Lower leg skin (tissue), 4 donors: ENCODE measurements at regions not wholly inside any gene's neighbourhood (a gene's known extent, or its start where the extent isn't known, plus 50 kb on each side); places are given as distances from the start of the nearest gene placed in this dataset.
A peak's percentile ranks its signal among the peaks of the same experiment; 100 is the strongest.

ENCODE experiments used
- DNase-seq, 2 donors: peaks; one replicate each; pipeline ENCODE4 v3.0.0-alpha.2; 2019; ENCODE audit warnings: low spot score in 2 of 2
- H3K4me3 ChIP-seq: fragments of 200-600 bp; sonication (generic); 2 replicates; pipeline ENCODE4 v1.5.1; 2017; ENCODE audit warnings: mild to moderate bottlenecking, low read depth; ENCODE audit not compliant: poor library complexity, severe bottlenecking
- CTCF ChIP-seq, 3 donors: fragments of 450-650 bp; IDR thresholded peaks; one replicate each; pipeline ENCODE4 v1.5.1; 2016; ENCODE audit warnings: antibody characterized with exemption in 3 of 3, mild to moderate bottlenecking in 3 of 3, moderate library complexity in 2 of 3
- POLR2A ChIP-seq, 2 donors: fragments of 450-650 bp; IDR thresholded peaks; one replicate each; pipeline ENCODE4 v1.6.1; 2016 to 2017; ENCODE audit warnings: antibody characterized with exemption in 2 of 2, mild to moderate bottlenecking in 1 of 2, moderate library complexity in 1 of 2
- WGBS, 2 donors: methylation state at CpG; one replicate each; pipeline ENCODE4 v1.1.5; 2018; 5-methylcytosine and 5-hydroxymethylcytosine counted together
- intact Hi-C: fragments of 100-400 bp; cut with DNase I; formaldehyde crosslinking; loops from one replicate; pipeline ENCODE4 v1.15.0; 2023; ENCODE audit warnings: low total_unique reads

- TF ChIP-seq POLR2A (IDR thresholded peaks at IDR 0.05) (no peak), CTCF (IDR thresholded peaks at IDR 0.05) (no peak)
- intact Hi-C loops, result no loop called here
Measured at GRCh38 chr17:77426676-77427386, 286.1 kb downstream of the SEC14L1 start.

GRCh38 chr17:77427391-77427991 is 286.7 kb downstream of the SEC14L1 start:
- peak in 1 of 2 donors; percentile 95 for DNase-seq
- WGBS, 2 donors, result 8 to 30% methylated on average over 10 to 14 of the region's 14 CpGs
- H3K4me3 ChIP-seq, result no peak overlapping the region
- intact Hi-C loops, result no loop called here
- TF ChIP-seq CTCF (IDR thresholded peaks at IDR 0.05), result no peak
- no peak for TF ChIP-seq POLR2A (IDR thresholded peaks at IDR 0.05)

More at GRCh38 chr17:77426676-77427386, 286.1 kb downstream of the SEC14L1 start:
- 55 to 59% methylated on average over 11 of the region's 11 CpGs for WGBS, 2 donors
- no peak for DNase-seq
- H3K4me3 ChIP-seq, result no peak overlapping the region

GRCh38 chr17:77428020-77428748 is 287.4 kb downstream of the SEC14L1 start:
- H3K4me3 ChIP-seq, result no peak overlapping the region
- 64 to 74% methylated on average over 13 of the region's 13 CpGs for WGBS, 2 donors
- intact Hi-C loops, result no loop called here
- no peak for DNase-seq
- no peak for TF ChIP-seq POLR2A (IDR thresholded peaks at IDR 0.05)
- TF ChIP-seq CTCF (IDR thresholded peaks at IDR 0.05), result no peak

GRCh38 chr17:77428749-77429368 is 288.1 kb downstream of the SEC14L1 start:
- intact Hi-C loops, result no loop called here
- TF ChIP-seq CTCF (IDR thresholded peaks at IDR 0.05) (no peak), POLR2A (IDR thresholded peaks at IDR 0.05) (no peak)
- no peak overlapping the region for H3K4me3 ChIP-seq
- no peak for DNase-seq
- WGBS, 2 donors, result 72 to 77% methylated on average over 16 of the region's 16 CpGs

- WGBS, 2 donors, result 51 to 60% methylated on average over 14 of the region's 14 CpGs
- TF ChIP-seq CTCF (IDR thresholded peaks at IDR 0.05) (no peak), POLR2A (IDR thresholded peaks at IDR 0.05) (no peak)
- DNase-seq, result no peak
- H3K4me3 ChIP-seq, result no peak overlapping the region
- intact Hi-C loops, result no loop called here
Measured at GRCh38 chr17:77429369-77429968, 288.7 kb downstream of the SEC14L1 start.
